Cardiac fibroblast (primary cell): ENCODE measurements at regions not wholly inside any gene's neighbourhood (a gene's known extent, or its start where the extent isn't known, plus 50 kb on each side); places are given as distances from the start of the nearest gene placed in this dataset.
"Not testable (repeated sequence)": the region's sequence is repeated elsewhere in the genome, so short reads cannot be mapped to it uniquely, and the experiment has no call there.

Experiments
- DNase-seq, 2 donors: peaks; one replicate each; pipeline versions ENCODE4 v3.0.0 to v3.0.0-alpha.2; 2010; ENCODE audit warnings: low read depth in 2 of 2
- H3K4me3 ChIP-seq, 2 donors: replicated peaks in 1 of 2; 1 replicate in 1 of 2; 2 replicates in 1 of 2; pipeline ENCODE4 v1.5.1; 2011; ENCODE audit warnings: low read depth in 2 of 2, low read length in 2 of 2, mild to moderate bottlenecking in 2 of 2, moderate library complexity in 1 of 2
- TF ChIP-seq, protein P1 (sequence below): IDR thresholded peaks from one replicate; pipeline ENCODE4 v1.5.1; 2011; ENCODE audit warnings: low read depth, mild to moderate bottlenecking, low read length, inconsistent platforms

DNA sequence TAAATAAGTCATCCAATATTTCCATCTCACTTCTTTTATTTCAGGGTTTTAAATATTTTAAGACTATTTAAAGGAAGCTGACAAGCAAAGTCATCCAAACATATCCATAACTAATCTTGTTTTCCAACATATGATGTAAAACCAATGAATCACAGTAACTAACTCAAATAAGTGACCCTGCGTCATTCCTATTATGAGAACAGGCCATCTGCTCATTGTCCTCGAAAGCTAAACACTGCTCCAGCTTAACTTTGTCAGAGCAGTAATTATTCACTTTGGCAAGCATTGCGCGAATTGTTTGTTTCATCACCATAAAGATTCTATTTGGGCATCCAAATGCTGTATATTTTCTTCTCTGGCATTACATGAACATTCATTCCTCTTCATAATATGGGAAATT, 99.1 kb downstream of the CAPZA3 start:
- TF ChIP-seq, protein P1, sequence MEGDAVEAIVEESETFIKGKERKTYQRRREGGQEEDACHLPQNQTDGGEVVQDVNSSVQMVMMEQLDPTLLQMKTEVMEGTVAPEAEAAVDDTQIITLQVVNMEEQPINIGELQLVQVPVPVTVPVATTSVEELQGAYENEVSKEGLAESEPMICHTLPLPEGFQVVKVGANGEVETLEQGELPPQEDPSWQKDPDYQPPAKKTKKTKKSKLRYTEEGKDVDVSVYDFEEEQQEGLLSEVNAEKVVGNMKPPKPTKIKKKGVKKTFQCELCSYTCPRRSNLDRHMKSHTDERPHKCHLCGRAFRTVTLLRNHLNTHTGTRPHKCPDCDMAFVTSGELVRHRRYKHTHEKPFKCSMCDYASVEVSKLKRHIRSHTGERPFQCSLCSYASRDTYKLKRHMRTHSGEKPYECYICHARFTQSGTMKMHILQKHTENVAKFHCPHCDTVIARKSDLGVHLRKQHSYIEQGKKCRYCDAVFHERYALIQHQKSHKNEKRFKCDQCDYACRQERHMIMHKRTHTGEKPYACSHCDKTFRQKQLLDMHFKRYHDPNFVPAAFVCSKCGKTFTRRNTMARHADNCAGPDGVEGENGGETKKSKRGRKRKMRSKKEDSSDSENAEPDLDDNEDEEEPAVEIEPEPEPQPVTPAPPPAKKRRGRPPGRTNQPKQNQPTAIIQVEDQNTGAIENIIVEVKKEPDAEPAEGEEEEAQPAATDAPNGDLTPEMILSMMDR = no peak
- peak; percentile 60 to 64 for DNase-seq
- no peak overlapping the region for H3K4me3 ChIP-seq

GRCh38 chr12:18837505-18837904, 99.6 kb downstream of the CAPZA3 start:
- DNase-seq = peak in 1 of 2 donors; percentile 12
- H3K4me3 ChIP-seq = no peak overlapping the region
- TF ChIP-seq, protein P1 = no peak

- not testable (repeated sequence) for H3K4me3 ChIP-seq, DNase-seq
Measured at GRCh38 chr12:18840997-18841396, 103.1 kb downstream of the CAPZA3 start.

DNA sequence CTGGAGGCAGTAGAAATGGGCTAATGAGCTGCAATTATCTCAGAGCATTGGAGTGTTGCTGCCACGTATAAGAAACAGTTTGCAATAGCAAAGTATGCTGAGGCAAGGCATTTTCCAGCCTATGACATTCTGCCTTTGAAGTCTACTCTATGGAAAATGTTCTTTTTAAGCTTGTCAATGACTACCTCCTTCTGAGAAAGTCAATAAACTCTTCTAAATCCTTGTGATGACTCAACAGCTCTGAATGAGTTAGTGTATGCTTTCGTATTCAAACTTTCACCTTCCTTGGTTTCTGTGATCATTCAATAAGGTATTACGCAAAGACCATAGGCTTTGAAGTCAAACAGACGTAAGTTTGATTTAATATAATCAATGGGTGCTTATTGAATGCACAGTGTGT, 111.2 kb downstream of the CAPZA3 start:
- TF ChIP-seq, protein P1 = no peak
- no peak overlapping the region for H3K4me3 ChIP-seq
- DNase-seq = peak in 1 of 2 donors; percentile 36

DNA sequence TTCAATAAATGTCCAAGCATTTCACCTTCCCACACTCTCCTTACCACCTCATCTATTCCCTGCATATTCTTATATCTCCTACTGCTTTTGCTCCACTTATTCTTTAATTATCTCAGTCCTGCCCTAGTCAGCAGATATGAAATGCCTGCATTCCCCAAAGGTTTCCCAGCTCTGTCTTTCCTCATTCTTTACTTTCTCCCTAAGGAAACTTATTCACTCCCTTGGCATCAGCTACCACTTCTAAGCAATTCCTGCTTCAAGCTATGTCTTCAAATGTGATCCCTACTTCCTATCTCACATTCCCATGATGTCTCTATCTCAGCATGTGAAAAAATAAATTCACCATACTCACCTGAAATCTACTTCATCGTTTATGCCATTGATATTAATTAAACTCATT, 111.8 kb downstream of the CAPZA3 start:
- TF ChIP-seq, protein P1 = no peak
- H3K4me3 ChIP-seq = no peak overlapping the region
- peak in 1 of 2 donors; percentile 22 for DNase-seq

DNA sequence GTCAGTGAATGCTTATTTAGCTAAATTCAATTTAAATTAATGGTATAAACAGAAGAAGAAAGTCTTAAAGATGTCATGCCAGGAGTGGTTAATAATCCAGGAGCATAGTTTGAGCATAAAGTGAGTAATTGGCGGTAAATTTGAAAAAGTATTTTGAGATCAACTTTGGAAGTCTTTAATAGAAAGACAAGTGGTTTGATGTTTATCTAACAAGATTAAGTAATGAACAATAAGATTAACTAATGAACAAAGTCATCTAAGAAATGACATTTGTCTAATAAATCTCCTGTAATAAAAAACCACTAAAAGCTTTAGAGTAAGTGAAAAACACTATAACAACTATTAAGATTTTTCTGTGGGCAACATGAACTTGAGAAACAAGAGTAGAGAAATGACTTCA, 112.8 kb downstream of the CAPZA3 start:
- no peak overlapping the region for H3K4me3 ChIP-seq
- DNase-seq = no peak
- TF ChIP-seq, protein P1 = no peak

- DNase-seq = no peak
- TF ChIP-seq, protein P1 = no peak
- no peak overlapping the region for H3K4me3 ChIP-seq
Measured at GRCh38 chr12:18851271-18851670, 113.4 kb downstream of the CAPZA3 start.
